ENCODE measurements at regions not wholly inside any gene's neighbourhood (a gene's known extent, or its start where the extent isn't known, plus 50 kb on each side); places are given as distances from the start of the nearest gene placed in this dataset.

DNA sequence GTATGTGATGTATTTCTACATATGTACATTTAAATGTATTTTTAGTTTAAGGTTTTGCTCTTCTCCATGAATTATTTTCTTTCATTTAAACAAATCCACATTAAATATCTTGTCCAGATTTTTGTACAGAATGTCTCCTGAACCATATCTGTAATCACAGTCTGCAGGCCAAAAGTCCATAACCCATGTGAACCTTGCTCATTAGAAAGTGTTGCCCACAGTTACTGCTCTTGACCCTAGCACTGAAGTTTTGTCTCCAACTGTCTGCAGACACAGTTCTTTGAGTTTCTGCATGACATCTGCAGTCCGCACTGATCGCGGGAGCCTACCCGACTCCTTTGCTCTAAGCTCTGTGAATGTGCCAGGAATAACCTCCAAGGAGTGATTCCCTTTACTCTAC lies 626.2 kb upstream of the SLC10A2 start:
- TF ChIP-seq FOXP2 (optimal IDR thresholded peaks at IDR 0.05; ENCODE audit: control extremely low read depth, extremely low read length, insufficient read depth) (no peak), POLR2AphosphoS5 (IDR thresholded peaks at IDR 0.05; ENCODE audit: borderline replicate concordance, low read depth, low read length) (no peak)

Measured in SK-N-MC (cell line).